ENCODE measurements at regions not wholly inside any gene's neighbourhood (a gene's known extent, or its start where the extent isn't known, plus 50 kb on each side); places are given as distances from the start of the nearest gene placed in this dataset.

- ATAC-seq (no peak), DNase-seq (ENCODE audit: low read depth, low spot score) (no peak)
- H3K79me2 ChIP-seq (ENCODE audit: insufficient read depth, low read length): no peaks in the 10 kb centered on the region
- no peak overlapping the region for H3K9ac ChIP-seq (ENCODE audit: low read length)
- H3K9me3 ChIP-seq (ENCODE audit: control insufficient read depth in 1 of 2, insufficient read depth in 1 of 2, low read depth in 1 of 2, low read length in 2 of 2): no peaks in the 10 kb centered on the region
- no peak for TF ChIP-seq POLR2A (IDR thresholded peaks at IDR 0.05; ENCODE audit: borderline replicate concordance, extremely low read depth, insufficient read depth, insufficient read length)
- no peak for TF ChIP-seq TCF7L2 (IDR thresholded peaks at IDR 0.05; ENCODE audit: borderline replicate concordance, extremely low read depth, insufficient read depth, insufficient read length)
- no peak for TF ChIP-seq SRF (IDR thresholded peaks at IDR 0.05; ENCODE audit: low read depth)
- no peak for TF ChIP-seq SP1 (IDR thresholded peaks at IDR 0.05; ENCODE audit: low read depth)
- no peak for TF ChIP-seq JUND (IDR thresholded peaks at IDR 0.05)
- TF ChIP-seq POLR2AphosphoS5 (IDR thresholded peaks at IDR 0.05; ENCODE audit: low read depth, low read length): no peak
- TF ChIP-seq ZBTB33 (IDR thresholded peaks at IDR 0.05; ENCODE audit: extremely low read depth, insufficient replicate concordance, low read length): no peak
- TF ChIP-seq MAX (IDR thresholded peaks at IDR 0.05): no peak
- no peak for TF ChIP-seq ZFX (IDR thresholded peaks at IDR 0.05)
- TF ChIP-seq CEBPB (IDR thresholded peaks at IDR 0.05; ENCODE audit: low read depth): no peak
- TF ChIP-seq ZNF274 (IDR thresholded peaks at IDR 0.05; ENCODE audit: low read depth, low read length): no peak
- no peak for TF ChIP-seq ELF1 (IDR thresholded peaks at IDR 0.05; ENCODE audit: borderline replicate concordance, low read depth)
- H3K4me3 ChIP-seq (replicated peaks in 1 of 2; ENCODE audit: low read depth in 1 of 2, low read length in 2 of 2): no peak overlapping the region
- POLR2A ChIA-PET: no interaction called here
- CTCF ChIA-PET: no interaction called here
- intact Hi-C loops (cut with micrococcal nuclease): no loop called here
- RAD21 ChIA-PET (ENCODE audit: low non-redundant PET in 1 of 2, low total read pairs in 2 of 2, uncharacterized antibody in 2 of 2, unreplicated experiment in 2 of 2): no interaction called here
- H3K9me2 ChIP-seq (ENCODE audit: insufficient read depth): no peaks in the 10 kb centered on the region
- no peak overlapping the region for H3K27ac ChIP-seq (ENCODE audit: low read depth, low read length)
- BruUV-seq (replicated peaks): no TSS peak
- H3K36me3 ChIP-seq (ENCODE audit: control insufficient read depth in 1 of 2, insufficient read depth in 2 of 2, low read length in 2 of 2): no peaks in the 10 kb centered on the region
- no peak overlapping the region for H2AFZ ChIP-seq (ENCODE audit: low read depth, low read length, poor library complexity, severe bottlenecking)
- no peak overlapping the region for H3K4me2 ChIP-seq (ENCODE audit: low read length)
- peaks cover 2 to 4% of the 10 kb centered on the region in 2 experiments; a peak in 1 of 4 replicates for H3K4me1 ChIP-seq (ENCODE audit: control insufficient read depth in 1 of 2, insufficient read depth in 2 of 2, low read length in 2 of 2)
- H4K20me1 ChIP-seq (ENCODE audit: insufficient read depth): no peaks in the 10 kb centered on the region
- H3K27me3 ChIP-seq (ENCODE audit: insufficient read depth, low read length): no peaks in the 10 kb centered on the region
These were observed 227.7 kb upstream of the STK17B start for GRCh38 chr2:196399096-196399495.

Measured in HCT116 (cell line).